Liver (tissue), 3 donors: ENCODE measurements at regions not wholly inside any gene's neighbourhood (a gene's known extent, or its start where the extent isn't known, plus 50 kb on each side); places are given as distances from the start of the nearest gene placed in this dataset.

Experiments used
- HNF4G ChIP-seq: IDR thresholded peaks from 2 replicates; pipeline ENCODE4 v1.6.1; 2016; ENCODE audit warnings: antibody characterized with exemption
- JUND ChIP-seq, 2 donors: IDR thresholded peaks; 2 replicates each; pipeline ENCODE4 v1.6.1; 2016; ENCODE audit warnings: antibody characterized with exemption in 2 of 2
- YY1 ChIP-seq: IDR thresholded peaks from 2 replicates; pipeline ENCODE4 v1.6.1; 2016; ENCODE audit warnings: antibody characterized with exemption, mild to moderate bottlenecking
- TF ChIP-seq, protein P1 (sequence below): fragments of 150-350 bp; IDR thresholded peaks from 2 replicates; pipeline ENCODE4 v1.5.1; 2017; ENCODE audit warnings: improper control_type of control experiment, low read depth, low read length; ENCODE audit not compliant: missing input control
- TF ChIP-seq, protein P2 (sequence below): IDR thresholded peaks from 2 replicates; pipeline ENCODE4 v1.6.1; 2016; ENCODE audit warnings: antibody characterized with exemption
- TF ChIP-seq, protein P3 (sequence below): IDR thresholded peaks from 2 replicates; pipeline ENCODE4 v1.6.1; 2016; ENCODE audit warnings: antibody characterized with exemption, mild to moderate bottlenecking
- TF ChIP-seq, protein P4 (sequence below): IDR thresholded peaks from 2 replicates; pipeline ENCODE4 v1.6.1; 2016; ENCODE audit warnings: antibody characterized with exemption
- donor health status: healthy.
- donor health status: healthy.

DNA sequence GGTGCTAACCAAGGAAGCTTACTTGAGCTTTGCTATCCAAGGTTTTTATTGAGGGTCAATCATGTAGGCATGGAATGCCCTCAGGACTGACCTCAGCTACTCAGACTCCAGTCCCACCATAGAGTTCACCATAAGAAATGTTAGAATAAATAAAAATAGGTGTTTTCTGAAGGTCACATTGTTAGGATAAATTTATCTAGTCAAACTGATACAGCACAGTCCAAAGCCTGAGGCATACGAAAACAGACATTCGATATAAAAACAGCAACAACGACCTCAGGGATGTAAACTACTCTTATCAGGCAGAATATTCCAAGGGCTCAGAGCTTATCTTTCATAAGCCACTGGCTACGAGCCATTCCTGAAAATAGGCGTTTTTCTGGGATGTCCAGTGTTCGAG, 690.6 kb downstream of the MCTP2 start:
- TF ChIP-seq, protein P1, sequence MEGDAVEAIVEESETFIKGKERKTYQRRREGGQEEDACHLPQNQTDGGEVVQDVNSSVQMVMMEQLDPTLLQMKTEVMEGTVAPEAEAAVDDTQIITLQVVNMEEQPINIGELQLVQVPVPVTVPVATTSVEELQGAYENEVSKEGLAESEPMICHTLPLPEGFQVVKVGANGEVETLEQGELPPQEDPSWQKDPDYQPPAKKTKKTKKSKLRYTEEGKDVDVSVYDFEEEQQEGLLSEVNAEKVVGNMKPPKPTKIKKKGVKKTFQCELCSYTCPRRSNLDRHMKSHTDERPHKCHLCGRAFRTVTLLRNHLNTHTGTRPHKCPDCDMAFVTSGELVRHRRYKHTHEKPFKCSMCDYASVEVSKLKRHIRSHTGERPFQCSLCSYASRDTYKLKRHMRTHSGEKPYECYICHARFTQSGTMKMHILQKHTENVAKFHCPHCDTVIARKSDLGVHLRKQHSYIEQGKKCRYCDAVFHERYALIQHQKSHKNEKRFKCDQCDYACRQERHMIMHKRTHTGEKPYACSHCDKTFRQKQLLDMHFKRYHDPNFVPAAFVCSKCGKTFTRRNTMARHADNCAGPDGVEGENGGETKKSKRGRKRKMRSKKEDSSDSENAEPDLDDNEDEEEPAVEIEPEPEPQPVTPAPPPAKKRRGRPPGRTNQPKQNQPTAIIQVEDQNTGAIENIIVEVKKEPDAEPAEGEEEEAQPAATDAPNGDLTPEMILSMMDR, result no peak
- TF ChIP-seq, protein P2, sequence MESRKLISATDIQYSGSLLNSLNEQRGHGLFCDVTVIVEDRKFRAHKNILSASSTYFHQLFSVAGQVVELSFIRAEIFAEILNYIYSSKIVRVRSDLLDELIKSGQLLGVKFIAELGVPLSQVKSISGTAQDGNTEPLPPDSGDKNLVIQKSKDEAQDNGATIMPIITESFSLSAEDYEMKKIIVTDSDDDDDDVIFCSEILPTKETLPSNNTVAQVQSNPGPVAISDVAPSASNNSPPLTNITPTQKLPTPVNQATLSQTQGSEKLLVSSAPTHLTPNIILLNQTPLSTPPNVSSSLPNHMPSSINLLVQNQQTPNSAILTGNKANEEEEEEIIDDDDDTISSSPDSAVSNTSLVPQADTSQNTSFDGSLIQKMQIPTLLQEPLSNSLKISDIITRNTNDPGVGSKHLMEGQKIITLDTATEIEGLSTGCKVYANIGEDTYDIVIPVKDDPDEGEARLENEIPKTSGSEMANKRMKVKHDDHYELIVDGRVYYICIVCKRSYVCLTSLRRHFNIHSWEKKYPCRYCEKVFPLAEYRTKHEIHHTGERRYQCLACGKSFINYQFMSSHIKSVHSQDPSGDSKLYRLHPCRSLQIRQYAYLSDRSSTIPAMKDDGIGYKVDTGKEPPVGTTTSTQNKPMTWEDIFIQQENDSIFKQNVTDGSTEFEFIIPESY, result no peak
- TF ChIP-seq HNF4G (no peak), JUND (IDR thresholded peaks at IDR 0.05) (no peak), YY1 (no peak)
- TF ChIP-seq, protein P3, sequence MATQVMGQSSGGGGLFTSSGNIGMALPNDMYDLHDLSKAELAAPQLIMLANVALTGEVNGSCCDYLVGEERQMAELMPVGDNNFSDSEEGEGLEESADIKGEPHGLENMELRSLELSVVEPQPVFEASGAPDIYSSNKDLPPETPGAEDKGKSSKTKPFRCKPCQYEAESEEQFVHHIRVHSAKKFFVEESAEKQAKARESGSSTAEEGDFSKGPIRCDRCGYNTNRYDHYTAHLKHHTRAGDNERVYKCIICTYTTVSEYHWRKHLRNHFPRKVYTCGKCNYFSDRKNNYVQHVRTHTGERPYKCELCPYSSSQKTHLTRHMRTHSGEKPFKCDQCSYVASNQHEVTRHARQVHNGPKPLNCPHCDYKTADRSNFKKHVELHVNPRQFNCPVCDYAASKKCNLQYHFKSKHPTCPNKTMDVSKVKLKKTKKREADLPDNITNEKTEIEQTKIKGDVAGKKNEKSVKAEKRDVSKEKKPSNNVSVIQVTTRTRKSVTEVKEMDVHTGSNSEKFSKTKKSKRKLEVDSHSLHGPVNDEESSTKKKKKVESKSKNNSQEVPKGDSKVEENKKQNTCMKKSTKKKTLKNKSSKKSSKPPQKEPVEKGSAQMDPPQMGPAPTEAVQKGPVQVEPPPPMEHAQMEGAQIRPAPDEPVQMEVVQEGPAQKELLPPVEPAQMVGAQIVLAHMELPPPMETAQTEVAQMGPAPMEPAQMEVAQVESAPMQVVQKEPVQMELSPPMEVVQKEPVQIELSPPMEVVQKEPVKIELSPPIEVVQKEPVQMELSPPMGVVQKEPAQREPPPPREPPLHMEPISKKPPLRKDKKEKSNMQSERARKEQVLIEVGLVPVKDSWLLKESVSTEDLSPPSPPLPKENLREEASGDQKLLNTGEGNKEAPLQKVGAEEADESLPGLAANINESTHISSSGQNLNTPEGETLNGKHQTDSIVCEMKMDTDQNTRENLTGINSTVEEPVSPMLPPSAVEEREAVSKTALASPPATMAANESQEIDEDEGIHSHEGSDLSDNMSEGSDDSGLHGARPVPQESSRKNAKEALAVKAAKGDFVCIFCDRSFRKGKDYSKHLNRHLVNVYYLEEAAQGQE, result no peak
- TF ChIP-seq, protein P4, sequence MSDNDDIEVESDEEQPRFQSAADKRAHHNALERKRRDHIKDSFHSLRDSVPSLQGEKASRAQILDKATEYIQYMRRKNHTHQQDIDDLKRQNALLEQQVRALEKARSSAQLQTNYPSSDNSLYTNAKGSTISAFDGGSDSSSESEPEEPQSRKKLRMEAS, result no peak
